ENCODE measurements at regions not wholly inside any gene's neighbourhood (a gene's known extent, or its start where the extent isn't known, plus 50 kb on each side); places are given as distances from the start of the nearest gene placed in this dataset.

GRCh38 chr5:123864578-123864977 is 352.6 kb downstream of the CSNK1G3 start:
- TF ChIP-seq CTCF (conservative IDR thresholded peaks at IDR 0.05) = no peak
- H3K27me3 Mint-ChIP-seq (ENCODE audit: low read depth) = no peaks in the 10 kb centered on the region
- no peak for DNase-seq
- H3K4me3 Mint-ChIP-seq = no peak overlapping the region
- H3K4me2 ChIP-seq (ENCODE audit: insufficient read depth, insufficient read length, low read length) = no peak overlapping the region
- H3K4me1 ChIP-seq (ENCODE audit: insufficient read depth, low read length) = no peaks in the 10 kb centered on the region
- no peak overlapping the region for H2AFZ ChIP-seq (ENCODE audit: low read length)
- no peaks in the 10 kb centered on the region for H3K79me2 ChIP-seq (ENCODE audit: insufficient read depth, low read length)
- H3K18ac ChIP-seq (ENCODE audit: insufficient read length, low read depth, low read length) = no peak overlapping the region
- H3K23ac ChIP-seq (ENCODE audit: insufficient read length, low read depth, low read length) = no peak overlapping the region
- no peak overlapping the region for H4K91ac ChIP-seq (ENCODE audit: insufficient read length, low read depth, low read length)
- no peak overlapping the region for H2BK12ac ChIP-seq (ENCODE audit: insufficient read length, low read depth, low read length)
- no peak overlapping the region for H2BK20ac ChIP-seq (ENCODE audit: low read depth, low read length, poor library complexity, severe bottlenecking)
- H2AK5ac ChIP-seq (ENCODE audit: insufficient read length, low read length) = no peak overlapping the region
- H3K4me1 Mint-ChIP-seq = no peaks in the 10 kb centered on the region
- H3K79me1 ChIP-seq (ENCODE audit: insufficient read depth, low read depth, low read length, poor library complexity, severe bottlenecking) = no peaks in the 10 kb centered on the region
- no peak overlapping the region for H3K27ac ChIP-seq (ENCODE audit: insufficient read length, low read depth, low read length)
- H3K27me3 ChIP-seq (ENCODE audit: insufficient read depth, low read length) = no peaks in the 10 kb centered on the region
- H4K8ac ChIP-seq (replicated peaks; ENCODE audit: insufficient read length, low read depth, low read length) = no peak overlapping the region
- no peak overlapping the region for H2BK120ac ChIP-seq (ENCODE audit: low read depth, low read length, poor library complexity, severe bottlenecking)
- H3K4ac ChIP-seq (ENCODE audit: low read depth, low read length) = no peak overlapping the region
- WGBS (ENCODE audit: extremely low coverage, insufficient read length, low lambda C conversion rate) = no CpG with 5 or more reads among the region's 1 CpG
- no peaks in the 10 kb centered on the region for H3K23me2 ChIP-seq (ENCODE audit: insufficient read length, low read depth, low read length, poor library complexity, severe bottlenecking)
- H2BK5ac ChIP-seq (ENCODE audit: insufficient read length, low read length) = no peak overlapping the region
- H3K56ac ChIP-seq (ENCODE audit: insufficient read length, low read depth, low read length) = no peak overlapping the region
- H4K20me1 ChIP-seq (ENCODE audit: control insufficient read depth, insufficient read depth, insufficient read length) = no peaks in the 10 kb centered on the region
- no peak overlapping the region for H2BK15ac ChIP-seq (ENCODE audit: low read depth, low read length)
- H4K5ac ChIP-seq (ENCODE audit: insufficient read length, low read depth, low read length) = no peak overlapping the region
- no peaks in the 10 kb centered on the region for H3K9me3 ChIP-seq (ENCODE audit: control insufficient read depth, low read depth, low read length)
- no peaks in the 10 kb centered on the region for H3K9me3 Mint-ChIP-seq
- no peak overlapping the region for H3T11ph ChIP-seq (ENCODE audit: low read length)
- no peak overlapping the region for H3K27ac Mint-ChIP-seq
- H3K9ac ChIP-seq (ENCODE audit: extremely low read depth, insufficient read length, low read length) = no peak overlapping the region
- no peak overlapping the region for H3K14ac ChIP-seq (ENCODE audit: insufficient read depth, low read length)
- H3K36me3 Mint-ChIP-seq (ENCODE audit: insufficient read depth in 1 of 3, low read depth in 3 of 3) = peaks cover 0 to 4% (median 2%) of the 10 kb centered on the region in 3 experiments; a peak in 3 of 7 replicates
